H9 (cell line): ENCODE measurements at regions not wholly inside any gene's neighbourhood (a gene's known extent, or its start where the extent isn't known, plus 50 kb on each side); places are given as distances from the start of the nearest gene placed in this dataset.

ENCODE experiments used
- DNase-seq: peaks from one replicate; pipeline ENCODE4 v3.0.0-alpha.2; 2017
- H2AFZ ChIP-seq: one replicate; pipeline ENCODE4 v1.6.1; 2013; ENCODE audit warnings: mild to moderate bottlenecking, low read length, control low read depth, moderate library complexity
- H2AK5ac ChIP-seq: 2 replicates; pipeline ENCODE4 v1.6.1; 2013; ENCODE audit warnings: low read length, control low read depth, mixed read lengths; ENCODE audit not compliant: insufficient read length
- H2BK120ac ChIP-seq: one replicate; pipeline ENCODE4 v1.6.1; 2013; ENCODE audit warnings: low read depth, mild to moderate bottlenecking, low read length, control low read depth, inconsistent platforms; ENCODE audit not compliant: poor library complexity, severe bottlenecking
- H2BK12ac ChIP-seq: 2 replicates; pipeline ENCODE4 v1.6.1; 2013; ENCODE audit warnings: low read length, control low read depth, mixed read lengths, low read depth; ENCODE audit not compliant: insufficient read length
- H2BK15ac ChIP-seq: 2 replicates; pipeline ENCODE4 v1.6.1; 2013; ENCODE audit warnings: low read depth, low read length, control low read depth
- H2BK20ac ChIP-seq: one replicate; pipeline ENCODE4 v1.6.1; 2013; ENCODE audit warnings: low read depth, mild to moderate bottlenecking, low read length, control low read depth, inconsistent platforms; ENCODE audit not compliant: poor library complexity, severe bottlenecking
- H2BK5ac ChIP-seq: 2 replicates; pipeline ENCODE4 v1.6.1; 2013; ENCODE audit warnings: low read length, control low read depth, mixed read lengths; ENCODE audit not compliant: insufficient read length
- H3K14ac ChIP-seq: 2 replicates; pipeline ENCODE4 v1.6.1; 2013; ENCODE audit warnings: low read length, control low read depth; ENCODE audit not compliant: insufficient read depth
- H3K18ac ChIP-seq: 2 replicates; pipeline ENCODE4 v1.6.1; 2013; ENCODE audit warnings: low read depth, mild to moderate bottlenecking, mixed read lengths, low read length, control low read depth; ENCODE audit not compliant: insufficient read length
- H3K23ac ChIP-seq: 2 replicates; pipeline ENCODE4 v1.6.1; 2013; ENCODE audit warnings: low read length, control low read depth, mixed read lengths, low read depth; ENCODE audit not compliant: insufficient read length
- H3K23me2 ChIP-seq: 2 replicates; pipeline ENCODE4 v1.6.1; 2013; ENCODE audit warnings: low read depth, mild to moderate bottlenecking, mixed read lengths, low read length, control low read depth; ENCODE audit not compliant: insufficient read length, poor library complexity, severe bottlenecking
- H3K27ac ChIP-seq: 2 replicates; pipeline ENCODE4 v1.5.1; 2013; ENCODE audit warnings: low read length, control low read depth, mixed read lengths, low read depth; ENCODE audit not compliant: insufficient read length
- H3K27me3 ChIP-seq: 2 replicates; pipeline ENCODE4 v1.6.1; 2013; ENCODE audit warnings: low read length, control low read depth, inconsistent platforms; ENCODE audit not compliant: insufficient read depth
- H3K4ac ChIP-seq: 2 replicates; pipeline ENCODE4 v1.6.1; 2013; ENCODE audit warnings: low read depth, mild to moderate bottlenecking, control low read depth, inconsistent platforms, low read length, moderate library complexity
- H3K4me1 ChIP-seq: 2 replicates; pipeline ENCODE4 v1.6.1; 2013; ENCODE audit warnings: low read length, control low read depth, inconsistent platforms; ENCODE audit not compliant: insufficient read depth
- H3K4me2 ChIP-seq: 2 replicates; pipeline ENCODE4 v1.6.1; 2013; ENCODE audit warnings: low read length, control low read depth, mixed read lengths; ENCODE audit not compliant: insufficient read length, insufficient read depth
- H3K56ac ChIP-seq: 2 replicates; pipeline ENCODE4 v1.6.1; 2013; ENCODE audit warnings: low read depth, mild to moderate bottlenecking, mixed read lengths, low read length, control low read depth; ENCODE audit not compliant: insufficient read length
- H3K79me1 ChIP-seq: 2 replicates; pipeline ENCODE4 v1.6.1; 2013; ENCODE audit warnings: low read depth, mild to moderate bottlenecking, moderate library complexity, low read length, control low read depth, inconsistent platforms; ENCODE audit not compliant: insufficient read depth, poor library complexity, severe bottlenecking
- H3K79me2 ChIP-seq: 2 replicates; pipeline ENCODE4 v1.6.1; 2013; ENCODE audit warnings: low read length, control low read depth, inconsistent platforms; ENCODE audit not compliant: insufficient read depth
- H3K9ac ChIP-seq: 2 replicates; pipeline ENCODE4 v1.6.1; 2013; ENCODE audit warnings: low read length, control low read depth, mixed read lengths; ENCODE audit not compliant: insufficient read length; ENCODE audit errors: extremely low read depth
- H3K9me3 ChIP-seq: one replicate; pipeline ENCODE4 v1.6.1; 2013; ENCODE audit warnings: low read depth, low read length, inconsistent platforms; ENCODE audit not compliant: control insufficient read depth
- H3T11ph ChIP-seq: one replicate; pipeline ENCODE4 v1.6.1; 2013; ENCODE audit warnings: mild to moderate bottlenecking, low read length, control low read depth, inconsistent platforms
- H4K20me1 ChIP-seq: one replicate; pipeline ENCODE4 v1.6.1; 2013; ENCODE audit not compliant: control insufficient read depth, insufficient read length, insufficient read depth
- H4K5ac ChIP-seq: 2 replicates; pipeline ENCODE4 v1.6.1; 2013; ENCODE audit warnings: low read depth, mild to moderate bottlenecking, mixed read lengths, low read length, control low read depth; ENCODE audit not compliant: insufficient read length
- H4K8ac ChIP-seq: replicated peaks from 2 replicates; pipeline ENCODE4 v1.6.1; 2013; ENCODE audit warnings: low read length, control low read depth, mixed read lengths, low read depth; ENCODE audit not compliant: insufficient read length
- H4K91ac ChIP-seq: 2 replicates; pipeline ENCODE4 v1.6.1; 2013; ENCODE audit warnings: low read depth, mild to moderate bottlenecking, moderate library complexity, mixed read lengths, low read length, control low read depth; ENCODE audit not compliant: insufficient read length
- H3K27ac Mint-ChIP-seq, 3 experiments: 2 replicates in 2 of 3; 3 replicates in 1 of 3; pipeline ENCODE4 v1.8.0; 2020 to 2021; ENCODE audit warnings: mixed read lengths in 3 of 3, mild to moderate bottlenecking in 1 of 3, moderate library complexity in 1 of 3
- H3K27me3 Mint-ChIP-seq: 2 replicates; pipeline ENCODE4 v1.8.0; 2021; ENCODE audit warnings: low read depth, mild to moderate bottlenecking, moderate library complexity, mixed read lengths
- H3K36me3 Mint-ChIP-seq, 3 experiments: 2 replicates in 2 of 3; 3 replicates in 1 of 3; pipeline ENCODE4 v1.8.0; 2020 to 2021; ENCODE audit warnings: low read depth in 3 of 3, mixed read lengths in 3 of 3; ENCODE audit not compliant: insufficient read depth in 1 of 3
- H3K4me1 Mint-ChIP-seq, 2 experiments: 2 replicates each; pipeline ENCODE4 v1.8.0; 2020; ENCODE audit warnings: mixed read lengths in 2 of 2
- H3K4me3 Mint-ChIP-seq, 2 experiments: 2 replicates in 1 of 2; 3 replicates in 1 of 2; pipeline ENCODE4 v1.8.0; 2020 to 2021; ENCODE audit warnings: mild to moderate bottlenecking in 2 of 2, mixed read lengths in 2 of 2, moderate library complexity in 1 of 2
- H3K9me3 Mint-ChIP-seq, 2 experiments: 2 replicates in 1 of 2; 3 replicates in 1 of 2; pipeline ENCODE4 v1.8.0; 2020; ENCODE audit warnings: mild to moderate bottlenecking in 2 of 2, mixed read lengths in 2 of 2, moderate library complexity in 1 of 2
- CTCF ChIP-seq: fragments of 200-600 bp; sonication (generic); conservative IDR thresholded peaks from 3 replicates; pipeline ENCODE4 v1.8.0; 2021; ENCODE audit warnings: antibody characterized with exemption, mild to moderate bottlenecking
- WGBS: extraction: QIAGEN DNeasy Blood & Tissue Kit; methylation state at CpG from one replicate; pipeline ENCODE4 v1.1.7; 2013; ENCODE audit warnings: missing lambda C conversion rate, low lambda C conversion rate, mixed read lengths; ENCODE audit not compliant: insufficient read length; ENCODE audit errors: extremely low coverage; 5-methylcytosine and 5-hydroxymethylcytosine counted together

DNA sequence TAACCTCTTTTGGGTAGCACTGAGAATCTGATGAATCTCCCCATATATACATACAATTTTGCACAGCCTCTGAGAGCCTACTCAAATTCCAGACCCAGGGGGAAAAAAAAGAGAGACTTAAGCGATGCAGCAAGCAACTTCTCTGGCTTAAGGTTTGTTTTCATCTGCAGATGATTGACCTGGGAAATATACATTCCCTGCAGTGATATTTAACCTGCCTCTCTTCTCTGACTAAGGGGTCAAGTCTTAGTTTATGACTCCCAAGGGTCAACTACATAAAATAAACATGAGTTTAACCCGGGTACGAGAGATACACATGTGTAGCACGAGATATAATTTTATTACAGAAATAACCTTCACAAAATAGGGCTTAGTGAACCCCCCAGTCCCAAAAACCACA is 737.8 kb downstream of the TUSC7 start:
- H3K4me2 ChIP-seq: no peak overlapping the region
- no peak overlapping the region for H3T11ph ChIP-seq
- Mint-ChIP-seq H3K4me3 (no peak overlapping the region), H3K9me3 (no peaks in the 10 kb centered on the region), H3K27me3 (no peaks in the 10 kb centered on the region), H3K36me3 (no peaks in the 10 kb centered on the region), H3K27ac (no peak overlapping the region), H3K4me1 (no peaks in the 10 kb centered on the region)
- H3K9me3 ChIP-seq: no peaks in the 10 kb centered on the region
- no peaks in the 10 kb centered on the region for H3K79me2 ChIP-seq
- no peak overlapping the region for H2AK5ac ChIP-seq
- H2BK120ac ChIP-seq: no peak overlapping the region
- H4K8ac ChIP-seq: no peak overlapping the region
- no peaks in the 10 kb centered on the region for H3K27me3 ChIP-seq
- H2BK12ac ChIP-seq: no peak overlapping the region
- no peaks in the 10 kb centered on the region for H3K79me1 ChIP-seq
- H3K23me2 ChIP-seq: no peaks in the 10 kb centered on the region
- no peak overlapping the region for H2AFZ ChIP-seq
- H2BK15ac ChIP-seq: no peak overlapping the region
- no peak overlapping the region for H4K91ac ChIP-seq
- H2BK20ac ChIP-seq: no peak overlapping the region
- no peak overlapping the region for H3K14ac ChIP-seq
- no peak overlapping the region for H3K9ac ChIP-seq
- no peak for DNase-seq
- no peak overlapping the region for H3K4ac ChIP-seq
- no peak overlapping the region for H3K27ac ChIP-seq
- no peak overlapping the region for H3K56ac ChIP-seq
- H4K20me1 ChIP-seq: no peaks in the 10 kb centered on the region
- H2BK5ac ChIP-seq: no peak overlapping the region
- no peak overlapping the region for H3K23ac ChIP-seq
- TF ChIP-seq CTCF: no peak
- WGBS: no CpG with 5 or more reads among the region's 4 CpGs
- H3K4me1 ChIP-seq: no peaks in the 10 kb centered on the region
- H4K5ac ChIP-seq: no peak overlapping the region
- H3K18ac ChIP-seq: no peak overlapping the region
